ENCODE measurements at regions not wholly inside any gene's neighbourhood (a gene's known extent, or its start where the extent isn't known, plus 50 kb on each side); places are given as distances from the start of the nearest gene placed in this dataset.

DNA sequence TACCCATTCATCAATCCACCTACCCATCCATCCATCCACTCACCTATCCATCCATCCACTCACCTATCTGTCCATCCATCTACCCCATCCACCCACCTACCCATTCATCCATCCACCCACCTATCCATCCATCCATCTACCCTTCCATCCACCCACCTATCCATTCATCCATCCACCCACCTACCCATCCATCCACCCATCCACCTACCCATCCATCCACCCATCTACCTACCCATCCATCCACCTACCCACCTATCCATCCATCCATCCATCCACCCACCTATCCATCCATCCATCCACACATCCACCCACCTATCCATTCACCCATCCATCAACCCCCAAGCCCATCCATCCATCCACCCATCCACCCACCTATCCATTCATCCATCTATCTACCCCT is 267.1 kb downstream of the MRTFB start:
- Histone ChIP-seq H3K4me3 (no peak overlapping the region), H3K9me3 (no peaks in the 10 kb centered on the region), H3K4me1 (peaks cover 0 to 14% (median 9%) of the 10 kb centered on the region in 4 donors), H3K27ac (no peak overlapping the region), H3K36me3 (no peaks in the 10 kb centered on the region), H3K27me3 (no peaks in the 10 kb centered on the region)
- no peak for DNase-seq
- TF ChIP-seq, protein P1, sequence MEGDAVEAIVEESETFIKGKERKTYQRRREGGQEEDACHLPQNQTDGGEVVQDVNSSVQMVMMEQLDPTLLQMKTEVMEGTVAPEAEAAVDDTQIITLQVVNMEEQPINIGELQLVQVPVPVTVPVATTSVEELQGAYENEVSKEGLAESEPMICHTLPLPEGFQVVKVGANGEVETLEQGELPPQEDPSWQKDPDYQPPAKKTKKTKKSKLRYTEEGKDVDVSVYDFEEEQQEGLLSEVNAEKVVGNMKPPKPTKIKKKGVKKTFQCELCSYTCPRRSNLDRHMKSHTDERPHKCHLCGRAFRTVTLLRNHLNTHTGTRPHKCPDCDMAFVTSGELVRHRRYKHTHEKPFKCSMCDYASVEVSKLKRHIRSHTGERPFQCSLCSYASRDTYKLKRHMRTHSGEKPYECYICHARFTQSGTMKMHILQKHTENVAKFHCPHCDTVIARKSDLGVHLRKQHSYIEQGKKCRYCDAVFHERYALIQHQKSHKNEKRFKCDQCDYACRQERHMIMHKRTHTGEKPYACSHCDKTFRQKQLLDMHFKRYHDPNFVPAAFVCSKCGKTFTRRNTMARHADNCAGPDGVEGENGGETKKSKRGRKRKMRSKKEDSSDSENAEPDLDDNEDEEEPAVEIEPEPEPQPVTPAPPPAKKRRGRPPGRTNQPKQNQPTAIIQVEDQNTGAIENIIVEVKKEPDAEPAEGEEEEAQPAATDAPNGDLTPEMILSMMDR (IDR thresholded peaks at IDR 0.05): no peak
- TF ChIP-seq POLR2A (IDR thresholded peaks at IDR 0.05) (no peak), EP300 (IDR thresholded peaks at IDR 0.05) (no peak), POLR2AphosphoS5 (IDR thresholded peaks at IDR 0.05) (no peak)
- intact Hi-C loops (cut with DNase I): no loop called here

DNA sequence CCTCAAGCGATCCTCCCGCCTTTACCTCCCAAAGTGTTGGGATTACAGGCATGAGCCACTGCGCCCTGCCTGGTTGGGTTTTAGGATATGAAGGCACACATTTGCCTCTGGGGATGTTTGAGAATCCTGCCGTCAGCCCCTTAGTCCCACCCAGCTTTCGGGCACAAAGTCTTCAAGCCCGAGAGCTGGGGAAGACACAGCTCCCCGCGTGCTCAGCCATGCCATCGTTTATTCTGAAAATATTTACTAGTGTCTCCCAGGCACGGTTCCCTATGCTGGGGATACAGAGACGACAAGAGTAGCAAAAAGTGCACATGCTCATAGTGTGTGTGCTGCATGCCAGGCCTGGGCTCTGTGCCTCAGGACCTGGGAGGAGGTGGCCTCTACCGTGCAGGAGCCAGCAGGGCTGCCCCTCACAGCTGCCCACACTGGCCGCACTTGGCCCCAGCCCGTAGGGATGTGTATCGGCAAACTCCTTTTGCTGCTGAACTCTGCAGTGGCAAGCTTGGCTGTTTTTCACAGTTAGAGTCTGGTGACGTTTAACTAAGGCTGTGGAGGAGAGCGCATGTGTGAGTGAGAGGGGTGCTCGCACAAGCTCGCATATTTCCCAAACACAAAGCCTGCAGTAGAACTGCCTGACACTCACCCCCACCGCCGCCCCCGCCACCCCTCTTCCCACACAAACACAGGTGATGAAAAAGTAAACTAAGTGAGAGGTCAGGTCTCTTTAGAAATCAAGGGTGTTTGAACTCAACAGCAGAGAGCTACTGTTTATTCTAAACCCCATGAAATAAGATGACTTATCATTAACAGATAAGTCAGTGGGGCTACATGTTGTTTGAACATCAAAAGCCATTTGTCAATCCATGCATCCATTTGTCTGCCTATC is 266.4 kb downstream of the MRTFB start:
- Histone ChIP-seq H3K27ac (peak overlapping the region in 2 of 4 donors; percentile 28 to 30), H3K4me3 (peak overlapping the region in 3 of 4 donors; percentile 6 to 29 (median 24)), H3K27me3 (no peaks in the 10 kb centered on the region), H3K36me3 (no peaks in the 10 kb centered on the region), H3K9me3 (no peaks in the 10 kb centered on the region), H3K4me1 (peaks cover 0 to 14% (median 9%) of the 10 kb centered on the region in 4 donors)
- TF ChIP-seq POLR2AphosphoS5 (IDR thresholded peaks at IDR 0.05) (no peak), POLR2A (IDR thresholded peaks at IDR 0.05) (no peak), EP300 (IDR thresholded peaks at IDR 0.05) (no peak)
- TF ChIP-seq, protein P1 (IDR thresholded peaks at IDR 0.05): no peak
- DNase-seq: no peak
- WGBS, 2 donors: 37 to 59% methylated on average over 22 of the region's 22 CpGs
- intact Hi-C loops (cut with DNase I): no loop called here

DNA sequence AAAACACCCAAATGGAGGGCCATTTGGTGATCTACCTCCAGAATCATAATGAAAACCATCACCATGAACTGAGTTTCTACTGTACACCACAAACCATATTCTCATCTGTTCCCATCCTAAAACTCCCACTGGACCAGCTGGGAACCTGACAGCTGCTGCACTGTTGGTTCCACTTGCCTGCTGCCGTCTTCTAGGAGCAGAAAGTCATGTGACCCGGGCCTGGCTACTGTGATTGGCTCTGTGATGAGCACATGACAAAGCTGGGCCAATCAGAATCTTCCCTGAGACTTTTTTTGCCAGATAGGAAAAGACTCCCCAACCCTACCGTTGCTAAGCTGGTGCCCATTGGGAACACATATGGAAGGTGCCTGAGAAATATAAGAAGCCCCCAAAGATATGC is 264.2 kb downstream of the MRTFB start:
- 88% methylated on average over 3 of the region's 3 CpGs for WGBS, 2 donors
- no peak for DNase-seq
- peaks cover 0 to 14% (median 9%) of the 10 kb centered on the region in 4 donors for H3K4me1 ChIP-seq
- intact Hi-C loops (cut with DNase I): no loop called here
- no peak overlapping the region for H3K4me3 ChIP-seq
- TF ChIP-seq POLR2AphosphoS5 (IDR thresholded peaks at IDR 0.05): no peak
- no peak for TF ChIP-seq EP300 (IDR thresholded peaks at IDR 0.05)
- no peak for TF ChIP-seq POLR2A (IDR thresholded peaks at IDR 0.05)
- TF ChIP-seq, protein P1 (IDR thresholded peaks at IDR 0.05): no peak
- H3K9me3 ChIP-seq: no peaks in the 10 kb centered on the region
- no peak overlapping the region for H3K27ac ChIP-seq
- no peaks in the 10 kb centered on the region for H3K36me3 ChIP-seq
- H3K27me3 ChIP-seq: no peaks in the 10 kb centered on the region

DNA sequence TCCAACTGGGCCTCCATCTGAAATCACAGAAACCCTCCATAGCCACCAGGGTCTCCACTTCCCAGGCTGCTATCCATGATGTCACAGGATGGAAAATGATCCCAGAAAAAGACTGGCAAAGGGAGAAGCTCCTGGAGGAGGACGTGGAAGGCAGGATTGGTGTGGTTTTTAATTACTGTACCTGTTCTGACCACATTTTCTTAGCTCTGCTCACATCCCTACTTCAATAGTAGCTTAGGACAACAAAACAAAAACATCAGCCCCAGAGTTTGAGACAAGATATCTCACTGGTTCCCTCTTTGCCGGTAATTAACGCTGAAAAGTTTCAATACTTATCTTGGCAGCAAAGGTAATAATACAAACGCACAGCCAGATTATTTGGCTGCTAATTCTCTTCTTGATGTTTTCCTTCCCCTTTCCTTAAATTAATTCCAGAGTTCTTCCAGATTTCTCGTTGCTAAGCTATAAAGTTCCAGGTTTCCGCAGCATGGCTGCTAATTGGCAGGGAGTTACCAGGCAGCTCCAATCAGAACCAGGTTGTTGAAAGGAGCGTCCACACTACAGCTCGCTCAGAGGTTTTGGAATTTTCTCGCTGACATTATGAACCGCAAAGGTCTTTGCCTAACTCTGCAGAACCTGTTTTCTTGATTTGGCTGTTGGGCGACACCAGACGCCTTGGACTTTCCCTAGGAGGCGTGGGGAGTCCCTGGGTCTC is 263.4 kb downstream of the MRTFB start:
- Histone ChIP-seq H3K9me3 (no peaks in the 10 kb centered on the region), H3K4me3 (no peak overlapping the region), H3K27ac (no peak overlapping the region), H3K4me1 (peaks cover 0 to 14% (median 9%) of the 10 kb centered on the region in 4 donors), H3K36me3 (no peaks in the 10 kb centered on the region), H3K27me3 (no peaks in the 10 kb centered on the region)
- TF ChIP-seq POLR2AphosphoS5 (IDR thresholded peaks at IDR 0.05) (no peak), POLR2A (IDR thresholded peaks at IDR 0.05) (no peak), EP300 (IDR thresholded peaks at IDR 0.05) (no peak)
- TF ChIP-seq, protein P1 (IDR thresholded peaks at IDR 0.05): no peak
- intact Hi-C loops (cut with DNase I): no loop called here
- no peak for DNase-seq
- 78 to 79% methylated on average over 13 of the region's 13 CpGs for WGBS, 2 donors

Measured in sigmoid colon (tissue), 6 donors.